GM23338 (cell line): ENCODE measurements at regions not wholly inside any gene's neighbourhood (a gene's known extent, or its start where the extent isn't known, plus 50 kb on each side); places are given as distances from the start of the nearest gene placed in this dataset.

Source experiments
- ATAC-seq: fragments of 200-7000 bp; cut with Tn5 transposase; 3 replicates; pipeline ENCODE4 v1.9.1; 2020
- DNase-seq: peaks from one replicate; pipeline ENCODE4 v3.0.0-alpha.2; 2015; ENCODE audit warnings: low spot score
- H2AFZ ChIP-seq: fragments of 200-600 bp; sonication (generic); 2 replicates; pipeline ENCODE4 v1.8.0; 2016; ENCODE audit warnings: antibody characterized with exemption, mild to moderate bottlenecking, moderate library complexity
- H3F3A ChIP-seq: fragments of 200-600 bp; sonication (generic); replicated peaks from 2 replicates; pipeline ENCODE4 v1.8.0; 2017; ENCODE audit warnings: antibody characterized with exemption, mixed run types, low read depth
- H3K27ac ChIP-seq: fragments of 200-600 bp; sonication (generic); 2 replicates; pipeline ENCODE4 v1.6.1; 2016; ENCODE audit warnings: low read depth
- H3K27me3 ChIP-seq: fragments of 200-600 bp; sonication (generic); 2 replicates; pipeline ENCODE4 v1.8.0; 2016; ENCODE audit warnings: mild to moderate bottlenecking, mixed run types, moderate library complexity; ENCODE audit not compliant: insufficient read depth
- H3K36me3 ChIP-seq: fragments of 200-600 bp; sonication (generic); 2 replicates; pipeline ENCODE4 v1.8.0; 2016; ENCODE audit warnings: mild to moderate bottlenecking; ENCODE audit not compliant: insufficient read depth
- H3K4me1 ChIP-seq: fragments of 200-600 bp; sonication (generic); 2 replicates; pipeline ENCODE4 v1.8.0; 2016; ENCODE audit warnings: mild to moderate bottlenecking, moderate library complexity; ENCODE audit not compliant: insufficient read depth
- H3K4me2 ChIP-seq: fragments of 200-600 bp; sonication (generic); 2 replicates; pipeline ENCODE4 v1.7.1; 2017; ENCODE audit warnings: mixed run types
- H3K4me3 ChIP-seq: fragments of 200-600 bp; sonication (generic); 2 replicates; pipeline ENCODE4 v1.6.1; 2016; ENCODE audit warnings: mixed run types
- H3K79me2 ChIP-seq: fragments of 200-600 bp; sonication (generic); replicated peaks from 2 replicates; pipeline ENCODE4 v1.8.0; 2017; ENCODE audit warnings: mild to moderate bottlenecking; ENCODE audit not compliant: insufficient read depth
- H3K9me2 ChIP-seq: fragments of 200-600 bp; sonication (generic); 2 replicates; pipeline ENCODE4 v1.8.0; 2017; ENCODE audit not compliant: insufficient read depth
- H4K20me1 ChIP-seq: fragments of 200-600 bp; sonication (generic); replicated peaks from 2 replicates; pipeline ENCODE4 v1.8.0; 2017; ENCODE audit warnings: mild to moderate bottlenecking; ENCODE audit not compliant: insufficient read depth
- H3K27ac Mint-ChIP-seq: 2 replicates; pipeline ENCODE4 v1.8.0; 2020; ENCODE audit warnings: inconsistent platforms, mild to moderate bottlenecking, moderate library complexity, mixed read lengths
- H3K27me3 Mint-ChIP-seq: 3 replicates; pipeline ENCODE4 v1.8.0; 2022; ENCODE audit warnings: low read depth, mild to moderate bottlenecking, moderate library complexity, mixed read lengths, inconsistent platforms; ENCODE audit not compliant: insufficient read depth, poor library complexity
- H3K36me3 Mint-ChIP-seq: 3 replicates; pipeline ENCODE4 v1.8.0; 2021; ENCODE audit warnings: low read depth, mild to moderate bottlenecking, inconsistent platforms, moderate library complexity, mixed read lengths
- H3K4me1 Mint-ChIP-seq: 3 replicates; pipeline ENCODE4 v1.8.0; 2020; ENCODE audit warnings: mild to moderate bottlenecking, inconsistent platforms, mixed read lengths
- H3K4me3 Mint-ChIP-seq: 3 replicates; pipeline ENCODE4 v1.8.0; 2021; ENCODE audit warnings: moderate library complexity, mild to moderate bottlenecking, inconsistent platforms, mixed read lengths
- H3K9me3 Mint-ChIP-seq: 3 replicates; pipeline ENCODE4 v1.8.0; 2020; ENCODE audit warnings: moderate library complexity, mild to moderate bottlenecking, inconsistent platforms, mixed read lengths
- CREB1 ChIP-seq: fragments of 250-450 bp; sonication (Bioruptor Pico); IDR thresholded peaks from 2 replicates; pipeline ENCODE4 v1.5.0; 2020; ENCODE audit warnings: low read depth, mild to moderate bottlenecking, moderate library complexity
- CTCF ChIP-seq, 2 experiments: fragments of 200-600 bp in 1 of 2; sonication (generic) in 1 of 2; conservative IDR thresholded peaks; 2 replicates each; pipeline versions ENCODE4 v1.5.1 to v1.6.1; 2016 to 2017; ENCODE audit warnings: antibody characterized with exemption in 2 of 2, low read depth in 2 of 2, mild to moderate bottlenecking in 2 of 2, moderate library complexity in 1 of 2
- EZH2 ChIP-seq: fragments of 200-600 bp; sonication (generic); IDR thresholded peaks from one replicate; pipeline ENCODE4 v1.8.0; 2017; ENCODE audit warnings: antibody characterized with exemption, mild to moderate bottlenecking, low read depth; ENCODE audit not compliant: unreplicated experiment
- EZH2phosphoT487 ChIP-seq: fragments of 200-600 bp; sonication (generic); IDR thresholded peaks from one replicate; pipeline ENCODE4 v1.8.1; 2018; ENCODE audit warnings: antibody characterized with exemption; ENCODE audit not compliant: unreplicated experiment
- JUNB ChIP-seq: IDR thresholded peaks from one replicate; pipeline ENCODE4 v1.6.1; 2016; ENCODE audit warnings: antibody characterized with exemption; ENCODE audit not compliant: unreplicated experiment
- NANOG ChIP-seq: IDR thresholded peaks from 2 replicates; pipeline ENCODE4 v1.6.1; 2016; ENCODE audit warnings: antibody characterized with exemption, borderline replicate concordance
- STAT1 ChIP-seq: IDR thresholded peaks from one replicate; pipeline ENCODE4 v1.6.1; 2016; ENCODE audit warnings: antibody characterized with exemption; ENCODE audit not compliant: unreplicated experiment
- ZNF114 ChIP-seq: fragments of 250-450 bp; sonication (Bioruptor Pico); IDR thresholded peaks from 2 replicates; pipeline ENCODE4 v1.5.0; 2020; ENCODE audit warnings: mild to moderate bottlenecking, moderate library complexity
- ZNF331 ChIP-seq: fragments of 250-450 bp; sonication (Bioruptor Pico); IDR thresholded peaks from 2 replicates; pipeline ENCODE4 v1.5.0; 2020; ENCODE audit warnings: low read depth, mild to moderate bottlenecking, moderate library complexity
- ZNF462 ChIP-seq: fragments of 250-450 bp; sonication (Bioruptor Pico); IDR thresholded peaks from 2 replicates; pipeline ENCODE4 v1.5.0; 2020; ENCODE audit warnings: mild to moderate bottlenecking, moderate library complexity
- TF ChIP-seq, protein P1 (sequence below): IDR thresholded peaks from one replicate; pipeline ENCODE4 v1.6.1; 2018; ENCODE audit warnings: antibody characterized with exemption; ENCODE audit not compliant: unreplicated experiment

GRCh38 chr2:62561586-62561985, 55.6 kb upstream of the TMEM17 start:
- no peak overlapping the region for H2AFZ ChIP-seq
- H3K27me3 ChIP-seq, result no peaks in the 10 kb centered on the region
- H3K27ac ChIP-seq, result no peak overlapping the region
- Mint-ChIP-seq H3K36me3 (no peaks in the 10 kb centered on the region), H3K9me3 (no peaks in the 10 kb centered on the region), H3K4me3 (no peak overlapping the region), H3K4me1 (no peaks in the 10 kb centered on the region), H3K27ac (no peak overlapping the region), H3K27me3 (peaks cover 2% of the 10 kb centered on the region)
- ATAC-seq (no peak), DNase-seq (no peak)
- no peaks in the 10 kb centered on the region for H3F3A ChIP-seq
- H3K4me2 ChIP-seq, result no peak overlapping the region
- peaks cover 9% of the 10 kb centered on the region; the same call in 1 of the 2 replicates for H3K9me2 ChIP-seq
- H3K4me3 ChIP-seq, result no peak overlapping the region
- no peaks in the 10 kb centered on the region for H3K4me1 ChIP-seq
- TF ChIP-seq JUNB (no peak), STAT1 (no peak), EZH2phosphoT487 (no peak), EZH2 (no peak)
- H3K36me3 ChIP-seq, result no peaks in the 10 kb centered on the region
- no peaks in the 10 kb centered on the region for H4K20me1 ChIP-seq
- H3K79me2 ChIP-seq, result no peaks in the 10 kb centered on the region

- H3K36me3 Mint-ChIP-seq, result no peaks in the 10 kb centered on the region
- no peak for TF ChIP-seq CTCF (conservative IDR thresholded peaks at IDR 0.05; ENCODE audit: low read depth in 2 of 2)
- TF ChIP-seq, protein P1, sequence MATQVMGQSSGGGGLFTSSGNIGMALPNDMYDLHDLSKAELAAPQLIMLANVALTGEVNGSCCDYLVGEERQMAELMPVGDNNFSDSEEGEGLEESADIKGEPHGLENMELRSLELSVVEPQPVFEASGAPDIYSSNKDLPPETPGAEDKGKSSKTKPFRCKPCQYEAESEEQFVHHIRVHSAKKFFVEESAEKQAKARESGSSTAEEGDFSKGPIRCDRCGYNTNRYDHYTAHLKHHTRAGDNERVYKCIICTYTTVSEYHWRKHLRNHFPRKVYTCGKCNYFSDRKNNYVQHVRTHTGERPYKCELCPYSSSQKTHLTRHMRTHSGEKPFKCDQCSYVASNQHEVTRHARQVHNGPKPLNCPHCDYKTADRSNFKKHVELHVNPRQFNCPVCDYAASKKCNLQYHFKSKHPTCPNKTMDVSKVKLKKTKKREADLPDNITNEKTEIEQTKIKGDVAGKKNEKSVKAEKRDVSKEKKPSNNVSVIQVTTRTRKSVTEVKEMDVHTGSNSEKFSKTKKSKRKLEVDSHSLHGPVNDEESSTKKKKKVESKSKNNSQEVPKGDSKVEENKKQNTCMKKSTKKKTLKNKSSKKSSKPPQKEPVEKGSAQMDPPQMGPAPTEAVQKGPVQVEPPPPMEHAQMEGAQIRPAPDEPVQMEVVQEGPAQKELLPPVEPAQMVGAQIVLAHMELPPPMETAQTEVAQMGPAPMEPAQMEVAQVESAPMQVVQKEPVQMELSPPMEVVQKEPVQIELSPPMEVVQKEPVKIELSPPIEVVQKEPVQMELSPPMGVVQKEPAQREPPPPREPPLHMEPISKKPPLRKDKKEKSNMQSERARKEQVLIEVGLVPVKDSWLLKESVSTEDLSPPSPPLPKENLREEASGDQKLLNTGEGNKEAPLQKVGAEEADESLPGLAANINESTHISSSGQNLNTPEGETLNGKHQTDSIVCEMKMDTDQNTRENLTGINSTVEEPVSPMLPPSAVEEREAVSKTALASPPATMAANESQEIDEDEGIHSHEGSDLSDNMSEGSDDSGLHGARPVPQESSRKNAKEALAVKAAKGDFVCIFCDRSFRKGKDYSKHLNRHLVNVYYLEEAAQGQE, result no peak
- TF ChIP-seq CREB1 (CRISPR knock-in tag), result no peak
- TF ChIP-seq ZNF462 (CRISPR knock-in tag), result no peak
- TF ChIP-seq ZNF331 (CRISPR knock-in tag), result no peak
- TF ChIP-seq JUNB, result no peak
- no peak for TF ChIP-seq NANOG
- TF ChIP-seq ZNF114 (CRISPR knock-in tag), result no peak
These were observed 53.6 kb upstream of the TMEM17 start for GRCh38 chr2:62559582-62559981.

More at GRCh38 chr2:62559582-62559981, 53.6 kb upstream of the TMEM17 start:
- Histone ChIP-seq H3F3A (no peaks in the 10 kb centered on the region), H3K4me3 (no peak overlapping the region), H3K27me3 (no peaks in the 10 kb centered on the region), H2AFZ (no peak overlapping the region), H3K27ac (no peak overlapping the region), H3K9me2 (peaks cover 9% of the 10 kb centered on the region; the same call in 1 of the 2 replicates), H3K4me2 (no peak overlapping the region), H4K20me1 (no peaks in the 10 kb centered on the region), H3K79me2 (no peaks in the 10 kb centered on the region), H3K4me1 (no peaks in the 10 kb centered on the region), H3K36me3 (no peaks in the 10 kb centered on the region)
- no peaks in the 10 kb centered on the region for H3K9me3 Mint-ChIP-seq
- H3K27me3 Mint-ChIP-seq, result peaks cover 2% of the 10 kb centered on the region
- no peak for ATAC-seq
- no peak overlapping the region for H3K27ac Mint-ChIP-seq
- DNase-seq, result no peak
- no peak overlapping the region for H3K4me3 Mint-ChIP-seq
- no peaks in the 10 kb centered on the region for H3K4me1 Mint-ChIP-seq
